ENCODE measurements at regions not wholly inside any gene's neighbourhood (a gene's known extent, or its start where the extent isn't known, plus 50 kb on each side); places are given as distances from the start of the nearest gene placed in this dataset.
A peak's percentile ranks its signal among the peaks of the same experiment; 100 is the strongest.

GRCh38 chr21:43355266-43355924, 71.5 kb downstream of the SIK1 start:
- DNase-seq (ENCODE audit: extremely low spot score) = no peak
- POLR2A ChIA-PET = no interaction called here
- TF ChIP-seq ZNF384 (IDR thresholded peaks at IDR 0.05) (no peak), LEF1 (IDR thresholded peaks at IDR 0.05; ENCODE audit: borderline replicate concordance) (no peak), CTBP1 (IDR thresholded peaks at IDR 0.05; ENCODE audit: borderline replicate concordance) (no peak), FOXM1 (IDR thresholded peaks at IDR 0.05; ENCODE audit: borderline replicate concordance) (no peak)
- CTCF ChIA-PET = no interaction called here

- CTCF ChIA-PET = no interaction called here
- POLR2A ChIA-PET = no interaction called here
- DNase-seq (ENCODE audit: extremely low spot score) = no peak
- TF ChIP-seq FOXK2 (IDR thresholded peaks at IDR 0.05) = no peak
- TF ChIP-seq L3MBTL2 (conservative IDR thresholded peaks at IDR 0.05) = no peak
- TF ChIP-seq CTBP1 (IDR thresholded peaks at IDR 0.05; ENCODE audit: borderline replicate concordance) = no peak
- no peak for TF ChIP-seq PKNOX1 (IDR thresholded peaks at IDR 0.05)
These were observed 72.3 kb downstream of the SIK1 start for GRCh38 chr21:43354666-43355065.

GRCh38 chr21:43354026-43354420, 72.9 kb downstream of the SIK1 start:
- POLR2A ChIA-PET = no interaction called here
- no peak for DNase-seq (ENCODE audit: extremely low spot score)
- CTCF ChIA-PET = no interaction called here
- TF ChIP-seq HDGF (IDR thresholded peaks at IDR 0.05; ENCODE audit: borderline replicate concordance) = no peak
- no peak for TF ChIP-seq SP1 (IDR thresholded peaks at IDR 0.05)
- TF ChIP-seq FOXK2 (IDR thresholded peaks at IDR 0.05) = no peak
- no peak for TF ChIP-seq LEF1 (IDR thresholded peaks at IDR 0.05; ENCODE audit: borderline replicate concordance)
- no peak for TF ChIP-seq ELF4 (IDR thresholded peaks at IDR 0.05)
- TF ChIP-seq PKNOX1 (IDR thresholded peaks at IDR 0.05) = no peak
- no peak for TF ChIP-seq ZNF384 (IDR thresholded peaks at IDR 0.05)
- TF ChIP-seq BHLHE40 (IDR thresholded peaks at IDR 0.05; ENCODE audit: borderline replicate concordance) = no peak
- no peak for TF ChIP-seq FOXA1 (IDR thresholded peaks at IDR 0.05)
- no peak for TF ChIP-seq TARDBP (IDR thresholded peaks at IDR 0.05)

GRCh38 chr21:43353282-43354025, 73.5 kb downstream of the SIK1 start:
- no peak for TF ChIP-seq L3MBTL2 (conservative IDR thresholded peaks at IDR 0.05)
- TF ChIP-seq SUZ12 (IDR thresholded peaks at IDR 0.05) = no peak
- no peak for TF ChIP-seq PKNOX1 (IDR thresholded peaks at IDR 0.05)
- no peak for TF ChIP-seq LEF1 (IDR thresholded peaks at IDR 0.05; ENCODE audit: borderline replicate concordance)
- no peak for TF ChIP-seq CTBP1 (IDR thresholded peaks at IDR 0.05; ENCODE audit: borderline replicate concordance)
- TF ChIP-seq ZNF384 (IDR thresholded peaks at IDR 0.05) = no peak
- no peak for TF ChIP-seq ELF4 (IDR thresholded peaks at IDR 0.05)
- no peak for TF ChIP-seq BHLHE40 (IDR thresholded peaks at IDR 0.05; ENCODE audit: borderline replicate concordance)
- no peak for TF ChIP-seq FOXA1 (IDR thresholded peaks at IDR 0.05)
- no peak for TF ChIP-seq NFRKB (IDR thresholded peaks at IDR 0.05)
- no peak for TF ChIP-seq FOXM1 (IDR thresholded peaks at IDR 0.05; ENCODE audit: borderline replicate concordance)
- no peak for TF ChIP-seq FOXK2 (IDR thresholded peaks at IDR 0.05)
- no peak for TF ChIP-seq TARDBP (IDR thresholded peaks at IDR 0.05)
- TF ChIP-seq SP1 (IDR thresholded peaks at IDR 0.05) = no peak
- no peak for TF ChIP-seq HDGF (IDR thresholded peaks at IDR 0.05; ENCODE audit: borderline replicate concordance)
- no peak for TF ChIP-seq ARNT (IDR thresholded peaks at IDR 0.05)
- no peak for DNase-seq (ENCODE audit: extremely low spot score)
- ChIA-PET POLR2A (no interaction called here), CTCF (no interaction called here)

- peak; percentile 59 for DNase-seq (ENCODE audit: extremely low spot score)
- ChIA-PET POLR2A (no interaction called here), CTCF (no interaction called here)
- TF ChIP-seq LEF1 (IDR thresholded peaks at IDR 0.05; ENCODE audit: borderline replicate concordance) (no peak), FOXA1 (IDR thresholded peaks at IDR 0.05) (no peak), PKNOX1 (IDR thresholded peaks at IDR 0.05) (0 out of 2 replicates have a peak, but pooled peaks have one; percentile 13), BHLHE40 (IDR thresholded peaks at IDR 0.05; ENCODE audit: borderline replicate concordance) (no peak), HDGF (IDR thresholded peaks at IDR 0.05; ENCODE audit: borderline replicate concordance) (no peak)
These were observed 74.2 kb downstream of the SIK1 start for GRCh38 chr21:43352568-43353281.

- POLR2A ChIA-PET = no interaction called here
- CTCF ChIA-PET = no interaction called here
- DNase-seq (ENCODE audit: extremely low spot score) = no peak
- TF ChIP-seq SP1 (IDR thresholded peaks at IDR 0.05) = no peak
These were observed 74.8 kb downstream of the SIK1 start for GRCh38 chr21:43352154-43352537.

All from HEK293T (cell line).